ENCODE measurements at regions not wholly inside any gene's neighbourhood (a gene's known extent, or its start where the extent isn't known, plus 50 kb on each side); places are given as distances from the start of the nearest gene placed in this dataset.
A peak's percentile ranks its signal among the peaks of the same experiment; 100 is the strongest.

DNA sequence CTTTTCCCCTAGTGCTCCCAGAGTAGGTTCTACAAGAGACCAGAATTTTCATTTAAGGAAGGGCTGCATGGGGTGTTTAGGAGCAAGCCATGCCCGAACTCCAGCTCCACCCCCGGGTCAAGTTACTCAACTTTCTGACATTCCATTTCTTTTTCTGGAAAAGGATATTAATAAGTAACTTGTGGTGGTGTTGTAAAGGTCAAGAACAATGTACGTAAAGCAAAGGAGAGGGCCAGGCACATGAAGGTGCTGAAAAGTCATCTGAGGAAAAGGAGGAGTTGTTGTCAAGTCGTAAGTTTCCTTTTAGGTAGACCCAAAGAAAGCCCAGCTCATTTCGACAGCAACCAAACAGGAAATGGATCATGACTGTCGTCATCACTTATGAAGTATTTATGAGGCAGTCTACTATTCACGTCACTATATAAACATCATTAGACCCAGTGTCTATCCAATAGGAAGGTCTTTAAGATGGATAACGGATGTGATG is 319.6 kb upstream of the IL12A start (continued):
- TF ChIP-seq ZNF473 (tag by site-specific recombination; IDR thresholded peaks at IDR 0.05), result no peak
- no peak for TF ChIP-seq ZNF391 (tag by site-specific recombination; IDR thresholded peaks at IDR 0.05; ENCODE audit: borderline replicate concordance, low read depth)
- no peak for TF ChIP-seq MEIS1 (CRISPR knock-in tag; IDR thresholded peaks at IDR 0.05; ENCODE audit: borderline replicate concordance)
- peak; percentile 96 for TF ChIP-seq ZBTB21 (tag by site-specific recombination; IDR thresholded peaks at IDR 0.05)
- TF ChIP-seq ZNF423 (tag by site-specific recombination; IDR thresholded peaks at IDR 0.05), result no peak
- no peak for TF ChIP-seq ZNF830 (tag by site-specific recombination; IDR thresholded peaks at IDR 0.05; ENCODE audit: low read depth)
- TF ChIP-seq, protein P1, sequence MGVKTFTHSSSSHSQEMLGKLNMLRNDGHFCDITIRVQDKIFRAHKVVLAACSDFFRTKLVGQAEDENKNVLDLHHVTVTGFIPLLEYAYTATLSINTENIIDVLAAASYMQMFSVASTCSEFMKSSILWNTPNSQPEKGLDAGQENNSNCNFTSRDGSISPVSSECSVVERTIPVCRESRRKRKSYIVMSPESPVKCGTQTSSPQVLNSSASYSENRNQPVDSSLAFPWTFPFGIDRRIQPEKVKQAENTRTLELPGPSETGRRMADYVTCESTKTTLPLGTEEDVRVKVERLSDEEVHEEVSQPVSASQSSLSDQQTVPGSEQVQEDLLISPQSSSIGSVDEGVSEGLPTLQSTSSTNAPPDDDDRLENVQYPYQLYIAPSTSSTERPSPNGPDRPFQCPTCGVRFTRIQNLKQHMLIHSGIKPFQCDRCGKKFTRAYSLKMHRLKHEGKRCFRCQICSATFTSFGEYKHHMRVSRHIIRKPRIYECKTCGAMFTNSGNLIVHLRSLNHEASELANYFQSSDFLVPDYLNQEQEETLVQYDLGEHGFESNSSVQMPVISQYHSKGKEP (tag by site-specific recombination; IDR thresholded peaks at IDR 0.05), result no peak

DNA sequence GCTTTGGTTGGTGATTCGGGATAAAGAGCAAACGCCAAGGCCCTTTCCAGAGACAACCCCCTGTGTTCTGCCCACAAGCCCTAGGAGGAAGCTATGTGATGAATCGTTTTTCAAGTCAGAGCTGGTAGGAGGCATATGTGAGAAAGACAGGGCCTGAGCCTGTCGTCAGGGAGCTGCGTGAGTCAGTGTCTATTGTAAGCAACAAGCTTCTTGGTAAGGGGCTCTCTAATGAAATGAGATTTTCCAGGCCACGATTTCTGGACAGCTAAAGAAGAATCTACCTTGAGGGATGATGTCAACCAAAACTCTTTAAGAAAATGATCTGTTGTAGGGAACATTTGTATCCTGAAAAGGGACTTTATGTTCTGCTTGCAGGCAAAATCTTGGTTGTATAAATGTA is 318.9 kb upstream of the IL12A start:
- ChIA-PET POLR2A (no interaction called here), CTCF (interaction anchor here (2.0 kb wide), 1 partner anchor 135 kb away, joined by 7 read pairs; no protein-coding TSS in a partner anchor)
- no peak for TF ChIP-seq ZNF416 (tag by site-specific recombination; IDR thresholded peaks at IDR 0.05)
- TF ChIP-seq ZNF324 (tag by site-specific recombination; IDR thresholded peaks at IDR 0.05), result no peak
- peak; percentile 57 for TF ChIP-seq ZNF335 (tag by site-specific recombination; conservative IDR thresholded peaks at IDR 0.05)
- TF ChIP-seq ZNF521 (tag by site-specific recombination; IDR thresholded peaks at IDR 0.05), result no peak
- TF ChIP-seq, protein P2, sequence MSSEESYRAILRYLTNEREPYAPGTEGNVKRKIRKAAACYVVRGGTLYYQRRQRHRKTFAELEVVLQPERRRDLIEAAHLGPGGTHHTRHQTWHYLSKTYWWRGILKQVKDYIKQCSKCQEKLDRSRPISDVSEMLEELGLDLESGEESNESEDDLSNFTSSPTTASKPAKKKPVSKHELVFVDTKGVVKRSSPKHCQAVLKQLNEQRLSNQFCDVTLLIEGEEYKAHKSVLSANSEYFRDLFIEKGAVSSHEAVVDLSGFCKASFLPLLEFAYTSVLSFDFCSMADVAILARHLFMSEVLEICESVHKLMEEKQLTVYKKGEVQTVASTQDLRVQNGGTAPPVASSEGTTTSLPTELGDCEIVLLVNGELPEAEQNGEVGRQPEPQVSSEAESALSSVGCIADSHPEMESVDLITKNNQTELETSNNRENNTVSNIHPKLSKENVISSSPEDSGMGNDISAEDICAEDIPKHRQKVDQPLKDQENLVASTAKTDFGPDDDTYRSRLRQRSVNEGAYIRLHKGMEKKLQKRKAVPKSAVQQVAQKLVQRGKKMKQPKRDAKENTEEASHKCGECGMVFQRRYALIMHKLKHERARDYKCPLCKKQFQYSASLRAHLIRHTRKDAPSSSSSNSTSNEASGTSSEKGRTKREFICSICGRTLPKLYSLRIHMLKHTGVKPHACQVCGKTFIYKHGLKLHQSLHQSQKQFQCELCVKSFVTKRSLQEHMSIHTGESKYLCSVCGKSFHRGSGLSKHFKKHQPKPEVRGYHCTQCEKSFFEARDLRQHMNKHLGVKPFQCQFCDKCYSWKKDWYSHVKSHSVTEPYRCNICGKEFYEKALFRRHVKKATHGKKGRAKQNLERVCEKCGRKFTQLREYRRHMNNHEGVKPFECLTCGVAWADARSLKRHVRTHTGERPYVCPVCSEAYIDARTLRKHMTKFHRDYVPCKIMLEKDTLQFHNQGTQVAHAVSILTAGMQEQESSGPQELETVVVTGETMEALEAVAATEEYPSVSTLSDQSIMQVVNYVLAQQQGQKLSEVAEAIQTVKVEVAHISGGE (tag by site-specific recombination; conservative IDR thresholded peaks at IDR 0.05; ENCODE audit: low read depth), result no peak
- 0 out of 2 replicates have a peak, but pooled peaks have one; percentile 61 for TF ChIP-seq TRIM28 (IDR thresholded peaks at IDR 0.05; ENCODE audit: borderline replicate concordance, low read length)
- no peak for TF ChIP-seq ZNF626 (tag by site-specific recombination; IDR thresholded peaks at IDR 0.05)
- TF ChIP-seq ZNF623 (tag by site-specific recombination; IDR thresholded peaks at IDR 0.05), result no peak
- no peak for TF ChIP-seq ZNF548 (tag by site-specific recombination; IDR thresholded peaks at IDR 0.05)
- no peak for TF ChIP-seq ZNF514 (tag by site-specific recombination; IDR thresholded peaks at IDR 0.05)
- no peak for TF ChIP-seq ZNF791 (tag by site-specific recombination; IDR thresholded peaks at IDR 0.05)
- TF ChIP-seq GLIS1 (tag by site-specific recombination; IDR thresholded peaks at IDR 0.05), result peak; percentile 13; the same call in 1 of the 2 replicates
- no peak for TF ChIP-seq ZBTB1 (tag by site-specific recombination; IDR thresholded peaks at IDR 0.05)
- TF ChIP-seq, protein P3, sequence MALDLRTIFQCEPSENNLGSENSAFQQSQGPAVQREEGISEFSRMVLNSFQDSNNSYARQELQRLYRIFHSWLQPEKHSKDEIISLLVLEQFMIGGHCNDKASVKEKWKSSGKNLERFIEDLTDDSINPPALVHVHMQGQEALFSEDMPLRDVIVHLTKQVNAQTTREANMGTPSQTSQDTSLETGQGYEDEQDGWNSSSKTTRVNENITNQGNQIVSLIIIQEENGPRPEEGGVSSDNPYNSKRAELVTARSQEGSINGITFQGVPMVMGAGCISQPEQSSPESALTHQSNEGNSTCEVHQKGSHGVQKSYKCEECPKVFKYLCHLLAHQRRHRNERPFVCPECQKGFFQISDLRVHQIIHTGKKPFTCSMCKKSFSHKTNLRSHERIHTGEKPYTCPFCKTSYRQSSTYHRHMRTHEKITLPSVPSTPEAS (tag by site-specific recombination; IDR thresholded peaks at IDR 0.05), result no peak
- no peak for TF ChIP-seq ZNF670 (tag by site-specific recombination; IDR thresholded peaks at IDR 0.05; ENCODE audit: low read depth)
- no peak overlapping the region for H3K4me3 ChIP-seq (ENCODE audit: low read depth, low read length)
- H3K36me3 ChIP-seq (ENCODE audit: control insufficient read depth in 2 of 2, insufficient read depth in 1 of 2, low read length in 2 of 2), result no peaks in the 10 kb centered on the region
- H3K4me1 ChIP-seq (ENCODE audit: control insufficient read depth, insufficient read depth, low read length), result peaks cover 19% of the 10 kb centered on the region
- no peaks in the 10 kb centered on the region for H3K9me3 ChIP-seq (ENCODE audit: control insufficient read depth, insufficient read depth, low read depth, low read length)
- peak overlapping the region; percentile 80 for H3K27ac ChIP-seq (ENCODE audit: extremely low read depth, low read depth, low read length)

Data from HEK293 (cell line).